Activated CD4-positive, alpha-beta T cell treated with anti-CD3 and anti-CD28 coated beads for 4 hours (primary cell): ENCODE measurements at regions not wholly inside any gene's neighbourhood (a gene's known extent, or its start where the extent isn't known, plus 50 kb on each side); places are given as distances from the start of the nearest gene placed in this dataset.

Source experiments
- DNase-seq, 2 donors: peaks; one replicate each; pipeline ENCODE4 v3.0.0-alpha.2; 2020

DNA sequence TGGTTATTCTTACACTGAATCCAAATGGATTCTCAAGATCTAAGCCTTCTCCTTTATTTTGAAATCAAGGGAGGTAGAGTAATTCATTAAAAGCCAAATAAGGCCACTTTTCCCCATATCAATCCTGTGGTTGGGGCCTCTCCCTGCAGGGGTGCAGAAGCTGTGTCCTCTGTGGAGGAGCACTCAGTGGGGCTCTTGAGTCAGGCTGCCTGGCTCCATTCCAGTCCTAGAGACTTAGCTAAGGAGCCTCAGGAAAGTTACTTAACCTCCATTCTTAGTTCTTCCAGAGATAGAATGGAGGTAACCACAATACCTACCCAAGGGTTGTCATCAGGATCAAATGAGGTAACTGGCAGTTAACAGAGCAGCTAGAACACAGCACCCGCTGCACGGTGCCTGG is 564.3 kb downstream of the CMPK2 start:
- DNase-seq, result no peak

DNA sequence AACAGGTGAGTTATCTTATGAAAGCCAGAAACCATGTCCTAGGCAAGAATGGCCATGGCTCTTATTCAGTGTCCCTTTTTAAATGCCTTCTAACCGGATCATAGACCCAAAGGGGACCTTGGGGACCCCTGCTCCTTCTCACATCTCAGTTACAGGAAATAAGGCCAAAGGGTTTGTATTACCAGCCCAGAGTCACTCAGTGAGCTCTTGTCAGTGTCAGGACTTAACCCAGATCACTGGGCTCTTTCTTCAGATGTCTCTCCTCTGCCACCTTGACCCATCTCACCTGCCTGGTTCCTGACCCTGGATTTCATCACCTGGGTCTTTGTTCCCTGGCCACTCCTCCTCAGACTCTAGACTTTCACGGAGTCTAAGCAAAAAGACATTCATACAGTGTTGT is 556.7 kb downstream of the CMPK2 start:
- no peak for DNase-seq

DNA sequence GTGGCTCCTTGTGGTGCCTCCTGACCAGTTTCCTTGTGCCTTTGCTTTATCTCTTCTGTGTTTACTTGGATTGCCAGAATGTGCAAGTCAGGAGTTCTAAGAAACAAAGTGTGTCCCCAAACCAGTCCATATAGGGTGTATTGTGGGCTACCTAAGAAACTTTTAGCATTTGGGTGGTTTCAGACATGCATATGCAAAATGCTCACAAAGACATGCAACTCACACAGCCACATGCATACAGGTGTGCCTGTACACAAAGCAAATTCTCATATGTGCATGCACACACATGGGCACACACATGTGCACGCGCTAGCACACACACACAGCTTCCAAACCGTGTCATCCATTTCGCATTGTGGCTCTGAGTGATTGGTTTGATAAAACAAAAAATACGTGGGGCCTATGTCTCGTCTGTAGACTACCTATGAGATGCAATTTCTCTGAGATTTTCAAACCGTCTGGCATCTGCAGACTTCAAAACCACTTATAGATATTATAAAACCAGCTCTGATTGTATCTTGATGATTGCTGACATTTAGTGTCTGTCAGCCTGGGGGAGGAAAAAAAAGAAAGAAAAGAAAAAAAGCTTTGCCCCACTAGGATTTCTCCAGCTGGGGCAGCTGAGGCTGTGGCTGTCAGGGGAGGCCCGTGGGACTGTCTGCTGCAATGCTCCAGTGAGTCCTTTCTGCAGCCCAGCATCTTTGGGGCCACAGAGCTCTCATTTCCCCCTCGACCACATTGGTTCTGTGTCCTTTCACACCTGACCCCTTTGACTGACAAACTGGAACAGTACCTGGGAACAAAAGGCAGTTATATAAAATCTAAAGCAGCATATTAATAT is 556.1 kb downstream of the CMPK2 start:
- DNase-seq, result no peak

DNA sequence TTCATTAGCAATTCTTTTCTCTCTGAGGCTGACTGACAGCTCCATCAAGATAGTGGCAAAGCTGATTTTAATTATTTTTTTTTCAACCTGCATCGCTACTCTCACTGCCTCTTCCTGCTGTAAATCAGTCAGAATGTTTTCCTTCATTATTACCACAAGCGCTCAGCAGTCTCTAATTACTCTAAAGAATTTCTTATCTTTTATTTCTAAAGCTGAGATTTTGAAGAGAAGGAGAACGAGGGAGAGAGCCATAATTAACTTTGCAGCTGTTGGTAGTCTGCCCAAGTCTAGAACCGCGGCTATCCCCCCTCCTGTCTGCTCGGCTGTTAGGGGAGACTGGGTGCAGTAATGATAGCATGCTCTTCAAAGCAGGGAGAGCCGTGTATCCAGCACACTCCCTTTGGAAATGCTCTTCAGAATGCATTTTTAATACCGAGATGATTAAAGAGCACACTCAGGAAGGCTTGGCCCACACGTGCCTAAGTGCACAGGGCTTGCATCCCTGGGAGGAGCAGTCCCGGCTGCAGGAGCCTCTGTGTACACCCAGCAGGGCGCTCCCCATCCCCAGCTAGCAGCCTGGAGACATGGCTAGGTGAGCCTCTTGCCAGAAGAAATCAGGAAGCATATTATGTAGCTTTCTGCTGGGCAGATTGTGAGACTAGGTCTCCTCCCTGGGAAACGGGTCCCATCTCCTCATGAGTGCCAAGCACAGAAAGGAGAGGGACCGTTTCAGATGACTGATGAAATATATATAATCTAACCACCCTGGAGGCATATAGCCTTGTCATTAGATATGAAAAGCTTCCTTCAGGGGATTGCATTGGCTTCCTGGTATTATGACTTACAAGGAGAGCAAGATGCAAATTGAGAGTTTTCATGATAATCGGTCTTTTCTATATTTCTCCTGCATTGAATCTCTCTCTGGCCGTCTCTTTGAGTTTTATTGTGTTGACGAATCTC is 555.2 kb downstream of the CMPK2 start:
- no peak for DNase-seq

DNA sequence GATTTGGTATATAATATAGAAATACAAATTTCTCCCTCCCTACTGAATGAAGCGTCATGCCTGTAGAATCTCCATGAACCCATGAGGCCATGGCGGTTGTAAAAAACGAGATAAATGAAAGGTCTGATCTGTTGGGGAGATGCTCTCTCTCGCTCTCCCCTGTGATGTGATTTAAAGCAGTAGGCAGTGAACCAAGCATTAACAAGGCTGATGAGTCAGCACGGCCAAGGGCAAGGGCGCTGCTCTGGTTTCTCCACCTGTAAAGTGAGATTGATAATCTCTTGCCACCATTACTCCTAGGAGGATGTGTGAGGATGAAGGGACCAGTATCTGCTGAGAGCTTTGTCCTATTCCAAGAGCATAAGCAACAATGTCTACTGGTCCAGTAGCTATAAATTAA is 553.3 kb downstream of the CMPK2 start:
- no peak for DNase-seq

DNA sequence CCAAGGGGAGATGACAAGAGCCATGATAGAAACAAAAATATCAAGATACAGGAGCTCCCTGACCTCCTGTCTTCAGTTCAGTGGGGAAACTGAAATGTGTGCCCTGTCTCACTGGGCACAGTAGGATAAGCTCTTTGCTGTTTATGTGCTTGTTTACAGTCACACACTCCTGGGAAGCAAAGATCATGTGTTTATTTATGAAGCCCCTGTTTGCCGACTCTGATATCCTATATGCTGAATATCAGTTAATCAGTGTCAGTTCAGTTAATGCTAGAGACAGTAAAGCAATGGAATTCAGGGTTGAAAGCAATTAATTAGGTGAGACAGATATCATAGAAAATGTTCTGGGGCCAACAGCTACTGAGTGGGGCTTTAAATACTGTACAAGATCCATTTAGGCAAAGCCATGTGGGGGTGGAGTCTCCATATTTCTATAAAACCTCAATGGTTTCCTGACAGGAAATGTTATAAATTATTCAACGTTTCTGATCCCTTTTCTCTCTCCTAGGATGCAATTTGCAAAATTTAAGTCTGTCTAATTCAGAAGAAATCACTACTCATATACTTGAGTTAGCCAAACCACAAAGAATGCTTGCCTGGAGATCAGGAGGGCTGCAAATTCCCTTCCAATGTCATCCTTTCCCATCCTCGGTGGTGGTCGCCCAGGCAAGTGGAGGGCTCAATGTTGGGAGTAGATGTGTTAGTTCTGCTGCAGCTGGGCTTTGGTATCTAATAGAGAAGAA is 551.3 kb downstream of the CMPK2 start:
- DNase-seq, result no peak

DNA sequence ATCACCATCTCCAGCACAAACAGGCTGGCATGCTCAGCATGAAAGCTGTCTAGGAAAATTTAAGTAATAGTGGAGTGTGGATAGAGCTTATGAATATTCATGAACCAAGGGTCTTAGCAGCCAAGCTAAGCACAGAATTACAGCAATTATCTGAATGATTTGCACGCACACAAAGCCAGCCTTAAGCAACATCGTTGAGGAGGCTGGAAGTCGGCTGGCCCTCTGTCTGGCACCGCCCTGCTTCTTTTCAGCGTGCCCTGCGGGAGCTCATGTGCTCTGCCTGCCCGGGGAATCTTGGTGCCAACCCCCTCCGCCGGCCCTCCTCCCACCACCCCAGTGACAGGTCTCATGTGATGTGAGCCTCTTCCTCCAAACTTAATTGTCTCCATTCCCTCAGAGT is 540.1 kb downstream of the CMPK2 start:
- DNase-seq, result no peak

DNA sequence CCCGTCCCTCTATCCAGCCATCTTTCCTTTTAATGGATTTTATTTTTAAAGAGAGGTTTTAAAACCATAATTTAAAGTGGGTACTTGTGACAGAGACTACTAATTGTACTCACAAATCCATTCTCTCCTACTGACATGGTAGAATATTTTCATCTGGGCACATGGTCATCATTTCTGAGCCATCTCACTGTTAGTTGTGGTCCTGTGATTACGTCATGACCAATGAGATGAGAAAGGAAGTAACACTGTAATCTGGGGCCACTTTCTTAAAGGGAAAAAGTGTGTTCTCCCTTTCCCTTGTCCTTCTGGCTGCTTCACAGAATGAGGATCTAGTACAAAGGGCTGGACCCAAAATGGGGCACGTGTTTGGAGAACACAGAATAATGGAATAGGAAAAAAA is 538.7 kb downstream of the CMPK2 start:
- no peak for DNase-seq

DNA sequence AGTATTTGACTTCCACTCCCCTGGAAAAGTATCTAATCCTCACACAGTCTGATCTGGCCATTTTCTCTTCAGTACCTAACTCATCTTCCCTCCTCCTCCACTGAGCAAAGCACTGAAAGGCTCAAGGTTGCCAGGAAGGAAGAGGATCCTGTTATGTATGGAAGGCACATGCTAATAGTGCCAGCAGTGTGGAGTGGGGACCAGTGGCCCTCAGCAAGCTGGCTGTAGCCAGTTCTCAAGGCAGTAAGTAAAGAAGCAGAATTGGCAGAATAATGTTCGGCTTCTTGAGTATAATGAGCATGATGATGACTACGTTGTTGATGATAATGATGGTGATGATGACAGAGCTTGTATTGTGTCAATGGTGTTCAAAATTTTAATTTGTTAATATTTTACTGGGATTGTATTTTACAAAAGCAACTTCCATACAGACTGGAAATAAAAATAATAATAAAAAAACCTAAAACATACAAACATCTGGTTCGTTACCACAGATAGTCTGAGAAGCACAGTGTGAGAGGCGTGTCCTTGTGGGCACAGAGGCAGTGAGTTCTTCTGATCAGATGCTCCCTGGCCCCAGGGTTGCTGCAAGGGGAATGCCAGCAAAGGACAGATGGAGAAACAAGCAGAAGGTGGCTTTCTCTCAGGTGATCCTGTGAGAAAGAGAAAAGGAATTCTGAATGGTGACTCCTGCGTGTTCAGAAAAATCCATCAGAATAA is 528.8 kb downstream of the CMPK2 start:
- DNase-seq, result no peak

DNA sequence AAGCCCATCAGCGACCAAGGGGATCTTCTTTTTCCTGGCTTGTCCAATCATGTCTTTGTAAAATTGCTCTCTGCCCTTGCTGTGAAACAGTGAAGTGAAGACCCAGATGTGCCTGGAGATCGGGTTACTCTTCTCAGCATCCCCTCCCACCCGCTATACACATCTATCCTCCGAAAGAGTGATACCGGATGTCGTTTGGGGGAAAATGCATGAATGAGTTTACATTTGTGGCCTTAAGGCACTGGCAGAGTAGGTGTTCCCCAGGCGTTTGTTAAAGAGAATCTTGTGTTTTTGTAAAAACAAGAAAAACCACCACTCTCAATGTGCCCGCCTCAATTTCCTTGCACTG is 528.3 kb downstream of the CMPK2 start:
- no peak for DNase-seq

DNA sequence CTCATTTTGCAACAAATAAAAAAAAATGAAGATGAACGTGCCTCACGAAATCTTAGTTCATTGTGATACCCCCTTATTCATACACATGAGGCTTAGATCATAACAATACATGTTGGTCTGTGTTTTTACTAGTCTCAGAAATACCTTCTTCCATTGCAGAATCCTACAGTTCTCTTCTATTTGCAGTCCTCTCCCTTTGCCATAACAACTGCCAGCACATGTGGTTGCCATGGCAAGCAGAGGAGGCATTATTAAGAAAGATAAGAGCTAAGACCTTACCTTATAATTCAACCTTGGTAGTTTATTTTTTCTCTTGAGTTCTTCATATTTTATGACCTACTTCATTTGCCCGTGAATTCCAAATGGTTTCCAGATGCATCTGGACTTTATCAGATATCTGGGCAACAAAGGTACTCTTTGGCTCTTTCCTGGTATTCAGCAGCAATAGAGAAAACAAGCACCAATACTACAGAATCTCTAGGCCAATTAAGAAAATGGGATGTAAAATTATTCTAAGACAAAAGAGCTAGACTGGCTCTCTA is 524.0 kb downstream of the CMPK2 start:
- no peak for DNase-seq

DNA sequence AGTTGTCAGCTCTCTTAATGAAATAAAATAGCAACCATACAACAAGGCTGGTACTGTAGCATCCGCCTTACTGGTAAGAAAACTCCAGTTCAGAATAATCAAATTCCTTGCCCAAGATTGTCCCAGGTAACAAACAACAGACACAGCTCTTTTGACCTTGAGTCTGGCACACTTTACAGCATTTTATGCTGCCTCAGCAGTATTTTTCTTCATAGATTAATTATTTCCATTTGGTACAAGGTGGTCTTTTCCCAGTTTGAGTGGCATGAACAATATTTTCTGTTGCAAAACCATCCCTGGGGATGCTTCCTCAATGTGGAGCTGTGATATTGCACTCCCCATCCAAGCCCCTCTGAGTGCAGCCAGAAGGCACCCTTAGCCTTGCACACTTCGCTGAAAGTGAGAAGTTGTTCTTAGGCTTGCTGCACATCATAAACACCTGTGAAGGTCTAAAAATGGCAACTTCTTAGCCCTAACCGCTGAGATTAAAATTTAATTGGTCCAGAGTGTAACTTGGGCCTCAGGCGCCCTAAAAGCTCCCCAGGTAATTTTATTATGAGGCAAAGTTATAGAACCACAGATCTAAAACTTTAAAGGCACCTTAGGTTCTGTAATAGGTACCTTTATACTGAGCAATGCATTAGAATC is 523.3 kb downstream of the CMPK2 start:
- no peak for DNase-seq

DNA sequence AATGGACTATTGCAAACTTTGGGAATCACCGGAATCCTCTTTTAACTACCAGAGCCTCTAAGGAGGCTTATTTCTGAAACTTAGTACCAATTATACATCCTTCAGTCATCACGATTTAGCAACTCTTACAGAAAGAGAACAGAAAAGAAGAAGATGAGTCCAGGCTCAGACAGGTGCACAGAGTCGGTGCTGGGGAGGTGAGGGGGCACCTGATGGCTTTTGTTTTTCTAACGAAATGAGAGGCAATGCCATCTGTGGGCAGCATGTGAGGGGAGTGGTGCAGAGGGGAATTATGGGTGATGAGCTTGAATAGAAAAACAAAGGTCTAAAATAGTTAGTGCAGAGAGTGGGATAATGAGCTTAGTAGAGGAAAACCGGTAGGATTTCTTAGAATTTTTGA is 522.6 kb downstream of the CMPK2 start:
- DNase-seq, result no peak

DNA sequence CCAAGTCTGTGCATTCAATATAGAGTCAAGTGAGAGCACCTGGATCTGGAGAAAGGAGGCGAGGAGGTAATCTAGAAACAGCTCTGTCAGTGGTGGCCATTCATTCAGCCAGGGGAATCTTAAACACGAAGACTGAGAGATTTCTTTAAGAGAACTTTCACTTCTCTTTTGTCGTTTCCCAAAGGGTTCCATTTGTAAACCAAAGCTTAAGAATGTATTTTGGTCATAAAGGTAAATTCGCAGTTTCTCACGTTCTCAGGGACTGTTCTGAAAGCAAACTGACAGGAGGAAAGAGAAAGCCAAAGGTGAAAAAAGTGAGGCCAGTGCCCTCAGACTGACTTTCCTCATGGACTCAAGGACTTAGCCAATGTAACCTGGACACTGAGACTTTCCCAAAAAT is 513.5 kb downstream of the CMPK2 start:
- DNase-seq, result no peak

DNA sequence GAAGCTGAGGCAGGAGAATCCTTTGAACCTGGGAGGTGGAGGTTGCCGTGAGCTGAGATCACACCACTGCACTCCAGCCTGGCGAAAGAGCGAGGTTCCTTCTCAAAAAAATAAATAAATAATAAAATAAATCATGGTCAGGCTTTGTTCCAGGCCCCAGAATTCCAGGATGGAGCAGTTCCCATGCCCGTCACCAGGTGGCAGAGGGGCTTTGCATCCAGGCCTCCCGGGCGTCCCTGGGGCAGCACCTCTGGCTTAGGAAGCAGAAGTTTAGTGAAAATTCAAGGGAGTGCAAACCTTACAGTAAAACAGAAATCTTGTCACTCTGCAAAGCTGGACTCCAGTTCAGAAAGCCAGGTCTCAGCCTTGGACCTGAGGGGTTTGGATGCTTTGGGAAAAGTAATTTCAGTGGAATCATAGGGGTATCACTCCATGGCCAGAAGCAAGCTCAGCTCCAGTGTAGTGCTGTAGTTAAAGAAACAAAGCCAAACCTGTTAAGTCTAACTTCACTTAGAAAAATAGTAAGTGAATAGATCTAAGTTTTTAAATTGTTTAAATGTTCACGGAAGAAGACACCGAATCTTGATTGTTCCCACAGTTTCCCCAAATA is 512.7 kb downstream of the CMPK2 start:
- no peak for DNase-seq

DNA sequence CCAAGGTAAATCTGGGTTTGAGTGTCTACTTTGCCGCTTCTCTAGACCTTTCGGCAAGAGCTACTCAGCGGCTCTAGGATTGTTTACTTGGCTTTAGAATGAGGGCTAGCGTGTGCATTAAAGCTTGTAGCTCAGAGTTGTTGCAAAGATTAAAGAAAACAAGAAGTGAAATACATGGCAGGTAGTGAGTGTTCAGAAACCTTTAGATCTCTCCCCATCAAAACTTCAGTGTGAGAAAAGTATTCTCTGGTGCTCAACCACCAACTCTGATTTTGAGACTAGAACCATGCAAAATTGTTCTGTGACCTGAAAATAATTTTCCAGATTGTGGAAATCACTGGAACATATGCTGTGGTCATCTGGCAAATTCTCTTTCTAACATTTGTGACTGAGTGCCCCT is 512.0 kb downstream of the CMPK2 start:
- no peak for DNase-seq

DNA sequence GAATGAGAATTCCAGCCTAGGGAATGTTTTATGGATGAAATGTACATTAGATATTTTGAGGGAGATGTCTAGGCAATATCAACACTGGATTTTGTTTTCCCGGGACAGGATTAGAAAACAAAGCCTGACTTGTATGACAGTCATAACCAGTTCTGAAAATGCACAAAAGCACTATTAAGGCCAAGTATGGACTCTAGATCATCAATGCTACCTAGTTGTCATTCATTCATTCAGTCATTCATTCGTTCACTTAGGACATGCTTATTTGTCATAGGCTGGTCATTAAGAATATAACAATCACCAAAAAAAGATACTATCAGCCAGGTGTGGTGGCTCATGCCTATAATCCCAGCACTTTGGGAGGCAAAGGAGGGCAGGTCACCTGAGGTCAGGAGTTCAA is 511.2 kb downstream of the CMPK2 start:
- no peak for DNase-seq

DNA sequence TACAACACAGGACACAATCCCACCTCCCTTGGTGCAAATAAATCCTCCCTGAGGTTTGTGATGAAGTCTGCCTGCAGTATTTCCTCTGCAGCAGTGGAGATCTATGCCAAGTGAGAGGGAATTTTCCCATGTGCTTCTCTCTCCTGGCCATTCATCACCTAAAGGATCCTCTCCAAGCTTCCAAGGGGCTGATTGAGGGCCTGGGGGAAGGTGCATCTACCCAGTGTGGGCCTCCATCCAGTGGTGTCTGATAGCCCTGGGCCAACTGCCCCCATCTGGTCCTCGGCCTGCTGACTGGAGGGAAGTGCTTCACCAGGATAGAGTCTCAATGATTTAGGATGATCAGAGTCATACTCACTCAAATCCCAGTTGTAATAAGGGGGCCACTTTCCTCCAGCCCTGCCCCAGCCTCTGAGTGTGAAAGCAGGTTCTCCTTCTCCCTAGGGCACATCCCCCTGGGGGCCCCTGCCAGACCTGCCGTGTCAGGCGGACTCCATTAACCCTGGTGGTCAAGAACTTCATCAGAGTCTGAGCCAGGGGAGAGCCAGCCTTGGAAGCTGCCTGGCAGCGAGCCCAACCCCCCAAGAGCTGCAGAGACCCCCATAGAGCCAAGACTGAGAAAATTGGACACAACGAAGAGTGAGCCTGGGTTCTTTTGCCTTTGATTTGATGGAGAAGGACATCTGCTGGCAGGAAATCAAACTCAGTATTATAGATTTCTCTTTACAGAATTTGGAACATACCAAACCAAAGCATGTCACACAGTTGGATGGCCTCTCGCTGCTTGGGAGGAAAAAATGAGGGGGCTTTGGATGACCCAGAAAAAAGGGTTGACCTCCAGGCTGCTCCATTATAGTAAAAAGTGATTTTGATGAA is 509.6 kb downstream of the CMPK2 start:
- no peak for DNase-seq

DNA sequence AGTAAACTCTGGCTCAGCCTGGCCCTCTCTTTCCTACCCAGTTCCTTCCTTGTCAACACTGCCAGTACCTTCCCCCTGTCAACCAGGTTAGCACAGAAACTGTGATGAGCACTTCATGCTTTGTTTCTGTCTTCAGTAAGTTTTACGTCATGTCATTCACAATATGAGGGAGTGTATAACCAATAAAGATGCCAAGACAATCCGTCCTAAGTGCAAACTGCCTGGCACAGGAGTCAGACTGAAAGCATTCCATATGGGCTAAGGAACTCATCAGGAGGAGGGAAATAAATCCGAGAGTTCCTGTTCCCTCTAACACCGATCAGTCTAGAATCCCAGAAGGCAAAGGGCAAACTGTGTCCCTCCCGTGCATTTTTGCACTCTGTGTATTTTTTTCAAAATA is 507.2 kb downstream of the CMPK2 start:
- DNase-seq, result no peak

DNA sequence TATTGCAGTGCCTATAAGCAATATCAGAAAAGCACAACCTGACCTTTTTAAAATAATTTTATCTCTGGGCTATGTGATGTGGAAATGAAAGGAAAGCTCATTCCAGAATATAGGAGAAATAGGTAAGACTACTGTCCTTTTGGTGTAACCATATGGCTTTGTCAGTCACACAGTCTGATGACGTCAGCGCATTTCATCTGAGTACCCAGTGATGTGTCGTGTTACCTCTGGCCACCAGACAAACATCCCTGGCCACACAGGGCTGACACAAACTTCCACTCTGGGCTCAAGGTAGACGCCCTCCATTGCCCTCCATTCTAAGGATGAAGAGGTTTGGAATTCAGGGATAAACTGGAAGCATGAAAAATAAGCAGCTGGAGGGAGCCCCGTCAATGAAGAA is 506.7 kb downstream of the CMPK2 start:
- DNase-seq, result no peak
